A549 (cell line): ENCODE measurements at regions not wholly inside any gene's neighbourhood (a gene's known extent, or its start where the extent isn't known, plus 50 kb on each side); places are given as distances from the start of the nearest gene placed in this dataset.

Experiments
- ATOH8 ChIP-seq: fragments of 250-450 bp; sonication (Bioruptor Pico); IDR thresholded peaks from 2 replicates; pipeline ENCODE4 v1.5.0; 2020; ENCODE audit warnings: low read depth, mild to moderate bottlenecking, moderate library complexity
- BHLHE40 ChIP-seq: IDR thresholded peaks from 2 replicates; pipeline ENCODE4 v1.6.1; 2012; ENCODE audit warnings: low read depth, low read length, inconsistent platforms
- CEBPB ChIP-seq, 2 experiments: fragments of >200 bp in 1 of 2; sonication (Bioruptor Twin) in 1 of 2; formaldehyde crosslinking in 1 of 2; IDR thresholded peaks; 2 replicates each; pipeline ENCODE4 v1.6.1; 2012 to 2016
- CHD2 ChIP-seq: fragments of 150-350 bp; IDR thresholded peaks from 2 replicates; pipeline ENCODE4 v1.6.1; 2014; ENCODE audit warnings: low read length; ENCODE audit not compliant: partially characterized antibody
- GATA3 ChIP-seq: IDR thresholded peaks from 2 replicates; pipeline ENCODE4 v1.6.1; 2012; ENCODE audit warnings: borderline replicate concordance
- JUNB ChIP-seq: fragments of >200 bp; sonication (Bioruptor Twin); formaldehyde crosslinking; IDR thresholded peaks from 2 replicates; pipeline ENCODE4 v1.6.1; 2016
- POLR2A ChIP-seq: IDR thresholded peaks from 2 replicates; pipeline ENCODE4 v1.6.1; 2012; ENCODE audit warnings: mild to moderate bottlenecking, low read length
- RAD21 ChIP-seq, 2 experiments: fragments of >200 bp in 1 of 2; sonication (Bioruptor Twin) in 1 of 2; formaldehyde crosslinking in 1 of 2; IDR thresholded peaks in 1 of 2; conservative IDR thresholded peaks in 1 of 2; 2 replicates in 1 of 2; 3 replicates in 1 of 2; pipeline ENCODE4 v1.6.1; 2012 to 2018; ENCODE audit warnings: inconsistent platforms in 1 of 2
- RCOR1 ChIP-seq: fragments of 150-350 bp; IDR thresholded peaks from 2 replicates; pipeline ENCODE4 v1.6.1; 2014; ENCODE audit warnings: antibody characterized with exemption, low read length, low read depth
- RNF2 ChIP-seq: fragments of 200-600 bp; sonication (generic); IDR thresholded peaks from 2 replicates; pipeline ENCODE4 v1.6.1; 2016; ENCODE audit warnings: low read depth, mild to moderate bottlenecking, antibody characterized with exemption, moderate library complexity, borderline replicate concordance
- TF ChIP-seq, protein P1 (sequence below): fragments of 200-600 bp; sonication (generic); IDR thresholded peaks from 2 replicates; pipeline ENCODE4 v1.6.1; 2016; ENCODE audit warnings: antibody characterized with exemption, mild to moderate bottlenecking, moderate library complexity

GRCh38 chr3:145900056-145900829 is 260.7 kb downstream of the PLOD2 start:
- TF ChIP-seq RNF2 (no peak), CEBPB (IDR thresholded peaks at IDR 0.05) (no peak), CHD2 (no peak), ATOH8 (CRISPR knock-in tag) (no peak), POLR2A (no peak), JUNB (no peak), BHLHE40 (no peak), GATA3 (no peak), RCOR1 (no peak), RAD21 (conservative IDR thresholded peaks at IDR 0.05 in 1 of 2, IDR thresholded peaks at IDR 0.05 in 1 of 2) (no peak)
- TF ChIP-seq, protein P1, sequence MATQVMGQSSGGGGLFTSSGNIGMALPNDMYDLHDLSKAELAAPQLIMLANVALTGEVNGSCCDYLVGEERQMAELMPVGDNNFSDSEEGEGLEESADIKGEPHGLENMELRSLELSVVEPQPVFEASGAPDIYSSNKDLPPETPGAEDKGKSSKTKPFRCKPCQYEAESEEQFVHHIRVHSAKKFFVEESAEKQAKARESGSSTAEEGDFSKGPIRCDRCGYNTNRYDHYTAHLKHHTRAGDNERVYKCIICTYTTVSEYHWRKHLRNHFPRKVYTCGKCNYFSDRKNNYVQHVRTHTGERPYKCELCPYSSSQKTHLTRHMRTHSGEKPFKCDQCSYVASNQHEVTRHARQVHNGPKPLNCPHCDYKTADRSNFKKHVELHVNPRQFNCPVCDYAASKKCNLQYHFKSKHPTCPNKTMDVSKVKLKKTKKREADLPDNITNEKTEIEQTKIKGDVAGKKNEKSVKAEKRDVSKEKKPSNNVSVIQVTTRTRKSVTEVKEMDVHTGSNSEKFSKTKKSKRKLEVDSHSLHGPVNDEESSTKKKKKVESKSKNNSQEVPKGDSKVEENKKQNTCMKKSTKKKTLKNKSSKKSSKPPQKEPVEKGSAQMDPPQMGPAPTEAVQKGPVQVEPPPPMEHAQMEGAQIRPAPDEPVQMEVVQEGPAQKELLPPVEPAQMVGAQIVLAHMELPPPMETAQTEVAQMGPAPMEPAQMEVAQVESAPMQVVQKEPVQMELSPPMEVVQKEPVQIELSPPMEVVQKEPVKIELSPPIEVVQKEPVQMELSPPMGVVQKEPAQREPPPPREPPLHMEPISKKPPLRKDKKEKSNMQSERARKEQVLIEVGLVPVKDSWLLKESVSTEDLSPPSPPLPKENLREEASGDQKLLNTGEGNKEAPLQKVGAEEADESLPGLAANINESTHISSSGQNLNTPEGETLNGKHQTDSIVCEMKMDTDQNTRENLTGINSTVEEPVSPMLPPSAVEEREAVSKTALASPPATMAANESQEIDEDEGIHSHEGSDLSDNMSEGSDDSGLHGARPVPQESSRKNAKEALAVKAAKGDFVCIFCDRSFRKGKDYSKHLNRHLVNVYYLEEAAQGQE, result no peak
